ENCODE measurements at regions not wholly inside any gene's neighbourhood (a gene's known extent, or its start where the extent isn't known, plus 50 kb on each side); places are given as distances from the start of the nearest gene placed in this dataset.

GRCh38 chr17:63304704-63305261 lies 141.3 kb downstream of the CYB561 start:
- Histone ChIP-seq H3K27me3 (no peaks in the 10 kb centered on the region), H3K4me1 (no peaks in the 10 kb centered on the region), H3K9me3 (no peaks in the 10 kb centered on the region), H3K4me3 (no peak overlapping the region), H3K27ac (no peak overlapping the region), H3K36me3 (no peaks in the 10 kb centered on the region)
- DNase-seq, result no peak
- no peak for TF ChIP-seq CTCF (IDR thresholded peaks at IDR 0.05)
- TF ChIP-seq POLR2A (IDR thresholded peaks at IDR 0.05), result no peak
- intact Hi-C loops (cut with DNase I), result no loop called here
- WGBS, 2 donors, result 99 to 100% methylated on average over 3 to 9 of the region's 15 CpGs

GRCh38 chr17:63305857-63306256 lies 140.2 kb downstream of the CYB561 start:
- H3K4me3 ChIP-seq, result no peak overlapping the region
- no peaks in the 10 kb centered on the region for H3K4me1 ChIP-seq
- no peaks in the 10 kb centered on the region for H3K27me3 ChIP-seq
- no peaks in the 10 kb centered on the region for H3K9me3 ChIP-seq
- TF ChIP-seq CTCF (IDR thresholded peaks at IDR 0.05) (no peak), POLR2A (IDR thresholded peaks at IDR 0.05) (no peak)
- no peaks in the 10 kb centered on the region for H3K36me3 ChIP-seq
- intact Hi-C loops (cut with DNase I), result no loop called here
- DNase-seq, result no peak
- no peak overlapping the region for H3K27ac ChIP-seq
- 80 to 92% methylated on average over 7 of the region's 7 CpGs for WGBS, 2 donors

GRCh38 chr17:63306855-63307254 lies 139.3 kb downstream of the CYB561 start:
- Histone ChIP-seq H3K9me3 (no peaks in the 10 kb centered on the region), H3K27ac (no peak overlapping the region), H3K36me3 (no peaks in the 10 kb centered on the region), H3K4me3 (no peak overlapping the region), H3K4me1 (no peaks in the 10 kb centered on the region), H3K27me3 (no peaks in the 10 kb centered on the region)
- WGBS, 2 donors, result 98% methylated on average over 3 of the region's 3 CpGs
- TF ChIP-seq POLR2A (IDR thresholded peaks at IDR 0.05), result no peak
- intact Hi-C loops (cut with DNase I), result no loop called here
- DNase-seq, result no peak

- Histone ChIP-seq H3K27me3 (no peaks in the 10 kb centered on the region), H3K4me3 (no peak overlapping the region), H3K27ac (no peak overlapping the region), H3K36me3 (no peaks in the 10 kb centered on the region), H3K9me3 (no peaks in the 10 kb centered on the region), H3K4me1 (no peaks in the 10 kb centered on the region)
- 90 to 100% methylated on average over 1 of the region's 1 CpG for WGBS, 2 donors
- intact Hi-C loops (cut with DNase I), result no loop called here
- no peak for DNase-seq
- TF ChIP-seq POLR2A (IDR thresholded peaks at IDR 0.05) (no peak), CTCF (IDR thresholded peaks at IDR 0.05) (no peak)
Measured at GRCh38 chr17:63308272-63308671, 137.8 kb downstream of the CYB561 start.

- no peak overlapping the region for H3K4me3 ChIP-seq
- H3K36me3 ChIP-seq, result no peaks in the 10 kb centered on the region
- no peak for DNase-seq
- no peaks in the 10 kb centered on the region for H3K9me3 ChIP-seq
- intact Hi-C loops (cut with DNase I), result no loop called here
- WGBS, 2 donors, result 10 to 43% methylated on average over 2 of the region's 2 CpGs
- TF ChIP-seq CTCF (IDR thresholded peaks at IDR 0.05) (no peak), POLR2A (IDR thresholded peaks at IDR 0.05) (no peak)
- H3K4me1 ChIP-seq, result no peaks in the 10 kb centered on the region
- no peaks in the 10 kb centered on the region for H3K27me3 ChIP-seq
- H3K27ac ChIP-seq, result no peak overlapping the region
Measured at GRCh38 chr17:63309021-63309420, 137.1 kb downstream of the CYB561 start.

- intact Hi-C loops (cut with DNase I), result no loop called here
- H3K9me3 ChIP-seq, result no peaks in the 10 kb centered on the region
- TF ChIP-seq POLR2A (IDR thresholded peaks at IDR 0.05) (no peak), CTCF (IDR thresholded peaks at IDR 0.05) (no peak)
- no peaks in the 10 kb centered on the region for H3K4me1 ChIP-seq
- DNase-seq, result no peak
- H3K36me3 ChIP-seq, result peaks cover 0 to 18% (median 0%) of the 10 kb centered on the region in 3 donors
- no peak overlapping the region for H3K27ac ChIP-seq
- no peak overlapping the region for H3K4me3 ChIP-seq
- H3K27me3 ChIP-seq, result no peaks in the 10 kb centered on the region
Measured at GRCh38 chr17:63311416-63311937, 134.6 kb downstream of the CYB561 start.
